CD4-positive, alpha-beta T cell treated with Interleukin-4 for 1 hour (primary cell): ENCODE measurements at regions not wholly inside any gene's neighbourhood (a gene's known extent, or its start where the extent isn't known, plus 50 kb on each side); places are given as distances from the start of the nearest gene placed in this dataset.
"Not testable (repeated sequence)": the region's sequence is repeated elsewhere in the genome, so short reads cannot be mapped to it uniquely, and the experiment has no call there.

Experiments
- DNase-seq, 2 donors: peaks; one replicate each; pipeline ENCODE4 v3.0.0-alpha.2; 2020 to 2022

DNA sequence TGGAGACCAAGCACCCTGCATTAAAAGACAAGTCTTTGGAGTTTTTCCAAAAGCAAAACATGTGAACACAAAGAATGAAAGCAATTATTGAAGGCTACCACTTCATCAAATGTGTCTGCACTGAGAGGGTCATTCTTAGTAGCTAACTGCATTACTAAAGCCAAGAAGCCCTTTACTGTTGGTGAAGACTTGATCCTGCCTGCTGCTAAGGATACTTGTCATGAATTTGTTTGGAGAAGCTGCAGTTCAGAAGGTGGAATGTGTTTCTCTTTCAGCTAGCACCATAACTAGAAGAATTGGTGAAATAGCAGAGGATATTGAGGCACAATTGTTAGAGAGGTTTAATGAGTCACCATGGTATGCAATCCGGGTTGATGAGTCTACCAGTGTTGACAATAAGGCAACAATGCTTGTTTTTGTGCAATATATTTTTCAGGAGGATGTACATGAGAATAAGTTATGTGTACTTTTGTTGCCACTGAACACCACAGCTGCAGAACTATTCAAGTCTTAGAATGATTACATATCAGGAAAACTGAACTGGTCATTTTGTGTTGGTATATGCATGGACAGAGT, 457.3 kb upstream of the ISX start:
- DNase-seq, result no peak

DNA sequence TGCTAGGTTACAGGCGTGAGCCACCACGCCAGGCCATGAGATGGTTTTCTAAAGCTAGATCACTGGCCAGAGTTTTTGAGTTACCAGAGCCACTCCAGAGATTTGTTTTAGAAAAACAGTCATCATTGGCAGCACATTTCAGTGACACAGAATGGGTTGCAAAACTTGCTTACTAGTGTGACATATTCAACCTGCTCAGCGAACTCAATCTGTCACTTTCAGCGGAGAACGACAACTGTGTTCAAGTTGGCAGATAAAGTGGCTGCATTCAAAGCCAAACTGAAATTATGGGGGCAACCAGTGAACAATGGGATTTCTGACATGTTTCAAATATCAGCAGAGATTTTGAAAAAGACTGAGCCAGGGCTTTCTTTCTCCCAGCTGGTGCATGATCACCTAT, 456.3 kb upstream of the ISX start:
- DNase-seq, result no peak

DNA sequence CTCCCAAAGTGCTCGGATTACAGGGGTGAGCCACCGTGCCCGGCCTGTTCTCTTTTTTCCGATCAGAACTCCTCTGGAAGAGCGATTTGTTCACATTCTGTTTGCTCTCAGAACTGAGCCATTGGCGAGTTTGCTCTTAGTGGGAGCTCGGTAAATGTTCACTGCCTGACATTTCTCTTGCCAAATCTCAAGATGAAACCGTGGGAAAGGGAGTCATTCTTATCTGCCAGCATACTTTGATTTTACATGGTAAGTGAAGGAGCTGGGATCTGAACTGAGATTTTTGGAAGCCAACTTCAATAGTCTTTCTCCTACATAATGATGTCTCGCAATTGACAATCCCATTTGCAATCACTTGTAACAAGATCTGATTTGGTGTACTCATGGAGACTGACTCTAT, 445.8 kb upstream of the ISX start:
- no peak for DNase-seq

DNA sequence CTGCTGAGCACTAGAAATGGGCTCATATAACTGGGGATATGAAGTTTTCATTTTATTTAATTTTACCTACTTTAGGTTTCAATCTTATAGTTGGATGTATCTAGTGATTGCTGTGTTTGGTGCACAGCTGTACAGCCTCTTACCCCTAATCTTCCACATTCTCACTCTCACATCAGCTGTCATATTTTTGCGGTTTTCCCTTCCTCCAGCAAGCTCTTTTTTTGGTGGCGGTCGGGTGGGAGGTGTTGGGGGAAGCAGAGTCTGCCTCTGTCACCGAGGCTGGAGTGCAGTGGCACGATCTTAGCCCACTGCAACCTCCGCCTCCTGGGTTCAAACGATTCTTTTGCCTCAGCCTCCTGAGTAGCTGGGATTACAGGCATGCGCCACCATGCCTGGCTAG, 445.1 kb upstream of the ISX start:
- no peak for DNase-seq

DNA sequence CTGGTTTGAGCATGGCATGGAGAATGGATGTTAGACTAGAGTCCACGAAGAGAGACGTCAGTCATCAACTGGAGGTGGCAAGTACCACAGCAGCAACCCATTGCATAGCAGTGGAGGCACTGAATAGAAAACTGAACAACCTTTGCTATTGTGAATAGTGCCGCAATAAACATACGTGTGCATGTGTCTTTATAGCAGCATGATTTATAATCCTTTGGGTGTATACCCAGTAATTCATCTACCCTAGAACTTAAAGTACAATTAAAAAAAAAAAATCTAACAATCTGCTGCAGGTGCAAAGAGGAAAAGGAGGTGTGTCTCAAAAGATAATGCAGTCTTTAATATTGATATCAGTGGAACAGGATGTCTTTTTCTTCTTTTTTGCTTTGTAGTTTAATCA, 443.4 kb upstream of the ISX start:
- no peak for DNase-seq

DNA sequence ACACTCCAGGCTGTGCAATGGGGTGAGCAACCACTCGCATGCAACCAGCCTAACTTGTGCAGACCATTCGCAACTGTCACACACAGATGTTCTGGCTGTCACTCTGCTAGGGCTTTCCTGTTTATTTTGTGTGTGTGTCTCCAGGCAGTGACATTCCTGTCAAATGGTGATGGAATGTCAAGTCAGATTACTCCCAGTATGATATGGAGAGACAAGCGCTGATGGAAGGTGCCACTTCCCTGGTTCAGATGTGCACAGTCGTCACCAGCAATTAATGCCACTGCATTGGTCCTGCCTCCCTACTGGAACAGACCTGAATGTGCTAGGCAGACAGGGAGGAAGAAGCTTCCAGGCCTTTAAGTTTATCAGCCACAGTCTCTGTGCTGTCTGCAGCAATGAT, 442.4 kb upstream of the ISX start:
- no peak for DNase-seq

DNA sequence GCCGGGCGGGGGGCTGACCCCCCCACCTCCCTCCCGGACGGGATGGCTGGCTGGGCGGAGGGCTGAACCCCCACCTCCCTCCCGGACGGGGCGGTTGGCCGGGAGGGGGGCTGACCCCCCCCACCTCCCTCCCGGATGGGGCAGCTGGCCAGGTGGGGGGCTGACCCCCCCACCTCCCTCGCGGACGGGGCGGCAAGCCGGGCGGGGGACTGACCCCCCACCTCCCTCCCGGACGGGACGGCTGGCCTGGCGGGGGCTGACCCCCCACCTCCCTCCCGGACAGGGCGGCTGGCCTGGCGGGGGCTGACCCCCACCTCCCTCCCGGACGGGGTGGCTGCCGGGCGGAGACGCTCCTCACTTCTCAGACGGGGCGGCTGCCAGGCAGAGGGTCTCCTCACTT, 440.1 kb upstream of the ISX start:
- not testable (repeated sequence) for DNase-seq

DNA sequence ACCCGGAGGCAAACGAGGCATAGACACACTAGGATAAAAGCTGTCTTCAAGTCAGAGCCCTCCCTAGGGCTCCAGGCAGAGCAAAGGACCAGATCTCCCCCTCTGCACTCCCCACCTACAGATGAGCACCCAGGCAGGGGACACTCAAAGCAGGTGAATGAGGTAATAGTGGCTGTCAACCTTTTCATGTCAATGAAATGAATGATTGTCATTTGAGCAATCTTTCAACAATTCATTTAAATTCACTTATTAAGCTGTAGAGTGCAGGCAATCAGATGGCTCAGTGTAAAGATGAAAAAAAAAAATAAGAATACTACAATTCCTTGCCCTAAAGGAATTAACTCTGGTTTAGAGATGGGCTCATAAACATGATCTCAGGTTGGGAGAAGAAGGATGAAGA, 427.8 kb upstream of the ISX start:
- no peak for DNase-seq

DNA sequence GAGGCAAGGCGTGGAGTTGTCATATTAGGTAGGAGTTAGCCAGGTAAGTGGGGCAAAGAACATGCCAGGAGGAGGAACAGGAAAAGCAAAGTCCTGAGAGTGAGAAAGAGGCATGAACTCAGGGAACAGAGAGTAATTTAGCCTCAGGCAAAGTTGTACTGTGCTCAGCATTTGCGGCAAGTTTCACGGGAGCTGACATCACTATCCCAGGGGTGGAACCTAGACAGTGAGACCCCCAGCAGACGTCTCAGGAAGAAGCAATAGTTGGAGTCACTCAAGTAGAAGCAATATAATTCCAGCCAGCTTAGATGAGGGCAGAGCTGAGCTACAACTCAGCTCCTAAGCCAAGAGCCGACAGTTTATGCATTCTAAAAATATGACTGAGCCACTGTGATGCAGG, 426.0 kb upstream of the ISX start:
- DNase-seq, result no peak

DNA sequence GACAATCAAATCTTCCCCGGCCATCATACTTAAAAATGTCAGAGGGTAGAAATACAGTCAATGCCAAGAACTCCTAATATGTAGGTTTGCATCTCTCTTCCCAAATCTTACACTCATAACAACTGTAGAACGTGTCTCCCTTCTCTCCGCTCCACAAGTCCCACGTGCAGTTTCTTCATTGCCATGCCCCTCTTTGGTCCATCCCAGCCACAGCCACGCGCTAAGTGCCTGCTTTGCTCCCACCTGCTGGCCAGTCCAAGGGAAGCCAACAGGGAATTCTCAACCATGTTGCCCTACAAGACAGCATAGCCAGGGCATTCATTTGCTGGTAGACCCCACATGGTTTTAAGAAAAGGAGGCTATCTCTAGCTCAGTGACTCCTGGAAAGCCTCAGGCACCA, 420.6 kb upstream of the ISX start:
- no peak for DNase-seq

DNA sequence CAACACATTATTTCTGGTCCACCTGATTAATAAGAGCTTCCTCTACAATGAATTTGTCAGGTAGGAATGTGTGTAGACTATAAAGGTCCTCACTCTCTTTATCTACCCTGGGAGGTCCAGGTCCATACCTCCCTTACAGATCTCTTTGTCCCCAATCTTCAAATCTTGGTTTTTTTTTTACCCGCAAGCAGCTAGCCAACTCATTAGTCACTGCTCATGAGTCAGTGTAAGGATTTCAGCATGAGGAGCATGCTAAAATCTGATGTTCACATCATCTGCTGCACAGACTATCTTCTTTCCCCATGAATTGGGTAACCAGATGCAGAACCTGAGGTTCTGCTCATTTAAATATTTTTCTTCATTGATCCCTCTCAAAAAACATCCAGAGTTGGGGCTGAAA, 397.0 kb upstream of the ISX start:
- DNase-seq, result no peak

DNA sequence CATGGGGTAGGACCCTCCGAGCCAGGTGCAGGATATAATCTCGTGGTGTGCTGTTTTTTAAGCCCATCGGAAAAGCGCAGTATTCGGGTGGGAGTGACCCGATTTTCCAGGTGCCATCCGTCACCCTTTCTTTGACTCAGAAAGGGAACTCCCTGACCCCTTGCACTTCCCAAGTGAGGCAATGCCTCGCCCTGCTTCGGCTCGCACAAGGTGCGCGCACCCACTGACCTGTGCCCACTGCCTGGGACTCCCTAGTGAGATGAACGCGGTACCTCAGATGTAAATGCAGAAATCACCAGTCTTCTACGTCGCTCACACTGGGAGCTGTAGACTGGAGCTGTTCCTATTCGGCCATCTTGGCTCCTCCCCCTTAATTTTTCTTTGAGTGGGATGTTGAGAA, 382.9 kb upstream of the ISX start:
- DNase-seq, result not testable (repeated sequence)

DNA sequence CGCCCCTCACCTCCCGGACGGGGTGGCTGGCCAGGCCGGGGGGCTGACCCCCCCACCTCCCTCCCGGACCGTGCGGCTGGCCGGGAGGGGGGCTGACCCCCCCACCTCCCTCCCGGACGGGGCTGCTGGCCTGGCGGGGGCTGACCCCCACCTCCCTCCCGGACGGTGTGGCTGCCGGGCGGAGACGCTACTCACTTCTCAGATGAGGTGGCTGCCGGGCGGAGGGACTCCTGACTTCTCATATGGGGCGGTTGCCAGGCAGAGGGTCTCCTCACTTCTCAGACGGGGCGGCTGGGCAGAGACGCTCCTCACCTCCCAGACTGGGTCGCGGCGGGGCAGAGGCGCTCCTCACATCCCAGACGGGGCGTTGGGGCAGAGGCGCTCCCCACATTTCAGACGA, 381.7 kb upstream of the ISX start:
- not testable (repeated sequence) for DNase-seq

DNA sequence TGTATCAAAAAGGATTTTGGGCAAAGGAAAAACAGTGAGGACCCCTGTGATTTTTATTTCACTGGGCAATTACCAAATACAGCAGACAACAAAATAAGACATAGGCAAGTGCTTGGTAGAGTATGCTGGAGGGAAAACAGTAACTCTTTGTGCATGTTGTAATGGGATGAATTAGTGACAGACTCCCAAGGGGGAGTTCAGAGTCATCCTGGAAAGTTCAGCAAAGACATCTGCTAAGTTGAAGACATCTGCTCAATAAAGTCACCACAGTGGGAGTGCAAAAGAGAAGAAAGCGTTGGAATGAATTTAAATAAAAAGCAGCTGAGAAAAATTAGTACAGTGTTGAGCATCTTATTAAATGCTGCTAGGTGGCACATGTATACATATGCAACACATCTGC, 378.8 kb upstream of the ISX start:
- no peak for DNase-seq

DNA sequence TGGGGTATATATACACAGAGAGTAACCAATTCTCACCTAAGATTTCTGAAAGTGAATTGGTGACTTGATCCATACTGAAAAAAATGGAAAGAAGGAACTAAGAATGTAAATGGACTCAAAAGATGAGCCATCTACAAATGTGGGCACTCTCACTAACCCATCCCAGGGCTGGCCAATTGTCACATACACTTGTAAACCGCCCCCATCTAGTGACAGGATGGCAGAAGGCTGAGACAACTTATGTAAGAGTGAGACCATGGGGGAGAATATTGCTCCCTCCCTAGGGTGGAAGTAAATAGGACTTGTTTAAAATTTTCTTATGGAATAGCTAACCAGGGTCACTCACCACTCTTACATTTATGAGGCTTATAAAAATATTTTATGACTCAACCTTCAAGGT, 377.1 kb upstream of the ISX start:
- no peak for DNase-seq

DNA sequence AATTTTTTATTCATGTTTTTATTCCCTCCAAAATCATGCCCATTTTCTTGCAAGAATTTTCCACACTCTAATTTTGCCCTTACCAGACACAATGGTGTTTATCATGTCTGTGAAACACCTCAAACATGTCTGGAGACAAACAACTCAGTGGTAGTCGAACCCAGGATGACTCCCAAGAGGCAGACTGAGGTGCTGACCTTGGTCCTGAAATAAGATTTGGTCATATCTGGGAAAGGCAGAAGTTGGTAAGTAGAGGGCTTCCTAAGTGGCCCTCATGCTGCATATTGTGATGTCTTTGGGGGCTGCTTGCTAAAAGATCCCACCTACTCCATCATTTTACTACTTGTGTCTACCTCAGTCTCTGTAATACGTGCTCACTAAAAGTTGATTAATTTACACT, 369.4 kb upstream of the ISX start:
- no peak for DNase-seq

DNA sequence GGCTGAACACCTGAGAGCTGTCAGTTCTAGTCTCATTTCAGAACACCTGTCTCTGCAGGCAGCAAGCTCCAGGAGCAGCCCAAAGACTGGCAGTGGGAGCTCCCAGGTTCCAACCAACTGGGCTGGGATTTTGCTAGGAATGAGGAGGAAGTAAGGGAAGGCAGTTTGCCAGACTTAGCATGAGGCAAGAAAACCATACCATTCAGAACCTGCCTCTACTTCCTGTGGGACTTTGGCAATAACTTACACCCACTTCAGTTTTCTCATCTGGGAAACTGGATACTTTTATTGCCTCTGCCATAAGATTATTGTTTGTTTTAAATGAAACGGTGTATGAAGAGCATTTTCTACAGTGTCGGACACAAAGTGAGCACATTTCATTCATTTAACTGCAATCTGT, 363.7 kb upstream of the ISX start:
- DNase-seq, result no peak

DNA sequence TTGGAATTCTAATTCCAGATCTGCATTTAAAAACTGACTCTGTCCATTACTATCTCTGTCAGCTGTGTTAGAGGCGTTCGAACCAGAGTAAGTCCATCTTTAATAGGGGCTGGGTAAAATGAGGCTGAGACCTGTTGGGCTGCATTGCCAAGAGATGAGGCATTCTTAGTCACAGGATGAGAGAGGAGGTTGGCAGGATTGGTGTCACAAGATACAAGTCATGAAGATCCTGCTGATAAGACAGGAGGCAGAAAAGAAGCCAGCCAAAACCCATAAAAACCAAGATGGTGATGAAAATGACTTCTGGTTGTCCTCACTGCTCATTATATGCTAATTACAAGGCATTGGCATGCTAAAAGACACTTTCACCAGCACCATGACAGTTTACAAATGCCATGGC, 356.3 kb upstream of the ISX start:
- no peak for DNase-seq

DNA sequence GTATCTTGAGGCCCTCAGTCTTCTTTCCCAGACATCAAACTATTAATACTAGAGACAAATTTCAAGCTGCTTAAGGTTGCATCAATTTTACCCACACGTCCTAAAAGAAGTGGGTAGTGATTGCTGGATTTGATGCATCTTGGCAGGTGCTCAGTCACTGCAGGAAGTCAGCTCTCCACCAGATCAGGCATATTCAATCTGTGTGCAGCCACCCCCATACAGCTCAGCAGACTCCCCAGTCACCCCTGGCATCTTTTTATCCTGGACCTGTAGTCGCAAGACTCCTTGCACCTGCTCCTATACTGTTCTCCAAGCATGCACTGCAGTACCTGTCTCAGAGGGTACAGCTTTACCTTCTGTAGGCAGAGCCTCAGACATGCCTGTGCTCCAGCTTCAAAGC, 343.1 kb upstream of the ISX start:
- no peak for DNase-seq

DNA sequence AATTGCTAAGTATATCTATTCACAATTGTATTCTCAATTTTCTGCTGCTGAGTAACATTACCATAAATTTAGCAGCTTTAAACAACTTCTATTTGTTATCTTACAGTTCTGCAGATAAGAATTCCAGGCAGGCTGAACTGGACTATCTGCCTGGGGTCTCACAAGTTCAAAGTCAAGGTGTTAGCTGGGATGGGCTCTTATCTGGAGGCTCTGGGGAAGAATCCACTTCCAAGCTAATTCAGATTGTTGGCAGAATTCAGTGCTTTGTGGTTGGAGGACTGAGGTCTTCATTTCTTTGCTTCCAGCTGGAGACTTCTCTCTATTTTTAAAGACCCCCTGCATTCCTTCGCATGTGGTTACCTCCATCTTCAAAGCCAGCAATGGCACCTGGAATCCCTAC, 329.9 kb upstream of the ISX start:
- DNase-seq, result no peak

DNA sequence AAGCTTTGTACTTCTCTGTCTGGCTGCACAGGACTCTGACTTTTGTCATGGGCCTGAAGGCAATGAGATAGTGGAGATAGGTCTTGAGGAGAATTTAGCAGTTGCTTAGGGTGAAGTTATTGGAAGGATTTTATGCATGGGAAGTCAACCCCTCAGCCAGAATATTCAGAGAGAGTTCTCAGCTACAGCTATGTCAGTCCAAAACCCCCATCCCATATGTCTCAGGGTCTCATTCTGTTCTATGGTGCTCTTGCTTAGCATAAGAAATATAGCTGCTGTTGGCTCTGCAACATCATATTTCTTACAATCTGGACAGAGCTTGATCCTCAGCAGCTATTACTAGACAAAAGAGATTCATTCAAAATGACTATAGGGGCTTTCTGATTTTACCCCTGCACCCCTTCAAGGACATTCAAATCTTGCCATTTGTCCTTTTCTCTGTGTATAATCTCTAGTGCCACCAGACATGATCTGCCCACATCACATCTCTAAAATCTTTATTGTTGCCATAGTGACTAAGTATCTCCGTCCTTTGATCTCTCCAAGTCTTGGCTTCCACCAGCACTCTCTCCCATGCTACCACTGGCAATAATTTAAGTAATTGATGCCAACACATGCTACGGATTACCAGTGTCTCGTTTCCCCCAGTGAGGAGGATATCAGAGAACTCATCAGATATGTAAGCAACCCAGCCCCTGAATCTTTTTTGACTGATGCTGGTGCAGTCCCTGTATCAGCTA, 327.1 kb upstream of the ISX start:
- DNase-seq, result no peak

DNA sequence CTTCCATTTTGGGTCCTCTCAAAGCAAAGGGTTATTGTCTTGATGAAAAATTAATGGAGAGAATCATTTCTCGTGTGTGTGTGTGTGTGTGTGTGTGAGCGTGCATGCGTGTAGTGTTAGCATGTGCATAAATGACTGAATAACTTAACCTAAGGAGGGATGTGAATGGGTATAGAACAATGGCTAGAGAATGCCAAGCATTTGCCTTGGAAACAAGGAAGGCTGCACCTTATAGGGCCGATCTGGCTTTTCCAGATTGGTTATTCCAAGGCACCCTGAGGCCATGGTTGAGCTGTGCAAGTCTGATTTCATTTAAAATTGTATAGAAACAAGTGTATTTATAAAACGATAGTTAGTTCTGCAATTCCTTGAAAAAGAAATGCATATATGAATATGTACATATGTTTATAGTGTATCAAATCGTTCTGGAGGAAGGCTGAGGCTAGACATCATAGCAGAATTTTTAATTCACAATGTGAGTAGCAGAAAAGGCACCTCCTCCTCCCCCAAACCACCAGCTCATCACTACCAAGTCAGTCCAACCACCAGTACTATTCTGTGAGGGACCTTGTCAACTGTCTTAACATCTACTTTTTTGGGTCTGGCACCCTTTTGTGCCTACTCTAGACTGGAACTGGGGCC, 322.7 kb upstream of the ISX start:
- no peak for DNase-seq

DNA sequence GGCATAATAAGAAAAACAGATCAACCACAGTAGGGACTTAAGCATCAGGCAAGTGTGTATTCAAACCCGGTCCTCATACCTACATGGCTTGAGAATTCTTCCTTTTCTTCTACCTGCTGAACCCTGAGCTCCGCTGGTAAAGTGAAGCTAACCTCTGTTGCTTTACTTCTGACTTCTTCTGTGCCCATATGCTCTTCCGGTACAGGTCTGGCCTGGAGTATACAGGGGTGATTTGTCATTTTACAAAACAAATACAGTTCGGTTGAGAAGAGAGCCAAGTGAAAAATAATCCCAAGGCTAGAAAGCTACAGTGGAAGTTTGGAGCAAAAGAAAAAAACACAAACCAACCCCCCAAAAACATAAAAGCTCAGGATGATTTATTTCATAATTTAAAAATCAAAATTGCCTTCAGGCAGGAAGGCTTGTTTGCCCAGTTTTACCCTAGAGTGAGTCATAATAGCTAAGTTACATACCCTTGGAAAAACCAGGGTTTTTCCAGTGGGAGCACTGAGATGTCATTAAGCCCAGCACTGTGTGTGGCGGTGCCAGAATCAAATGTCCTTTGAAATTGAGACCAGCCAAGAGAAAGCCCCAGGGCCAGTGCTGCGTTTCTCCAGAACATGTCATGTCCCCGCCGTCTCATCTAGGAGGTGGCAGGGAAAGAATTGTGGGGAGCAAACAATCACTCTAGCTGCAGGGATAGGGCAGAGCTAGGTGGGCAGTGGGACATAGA, 305.5 kb upstream of the ISX start:
- DNase-seq, result no peak

DNA sequence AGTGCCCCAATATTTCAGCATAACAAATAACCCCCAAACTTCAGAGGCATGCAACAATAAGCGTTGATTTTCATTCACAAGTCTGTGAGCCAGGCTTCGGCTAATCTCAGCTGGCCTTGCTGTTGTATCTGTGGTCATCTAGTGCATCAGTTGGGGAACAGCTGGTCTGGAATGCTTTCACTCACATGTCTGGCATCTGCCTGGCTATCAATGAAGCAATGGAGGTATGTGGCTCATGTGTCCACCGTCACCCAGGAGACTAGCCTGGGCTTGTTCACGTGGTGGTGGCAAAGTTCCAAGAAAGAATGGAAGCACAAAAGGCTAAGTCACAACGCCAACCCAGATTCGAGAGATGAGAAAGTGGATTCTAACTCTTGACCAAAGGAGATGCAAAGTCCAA, 304.8 kb upstream of the ISX start:
- no peak for DNase-seq
